Fibroblast of lung (primary cell): ENCODE measurements at regions not wholly inside any gene's neighbourhood (a gene's known extent, or its start where the extent isn't known, plus 50 kb on each side); places are given as distances from the start of the nearest gene placed in this dataset.
"Not testable (repeated sequence)": the region's sequence is repeated elsewhere in the genome, so short reads cannot be mapped to it uniquely, and the experiment has no call there.

Experiments used
- DNase-seq, 2 donors: peaks; one replicate each; pipeline versions ENCODE4 v3.0.0 to v3.0.0-alpha.2; 2010; ENCODE audit warnings: low read depth in 2 of 2
- H2AFZ ChIP-seq: 2 replicates; pipeline ENCODE4 v1.5.1; 2012; ENCODE audit warnings: low read length, control low read depth, inconsistent platforms
- H3K27ac ChIP-seq: 2 replicates; pipeline ENCODE4 v1.5.1; 2011; ENCODE audit warnings: low read length, control low read depth; ENCODE audit not compliant: insufficient read depth
- H3K27me3 ChIP-seq: 2 replicates; pipeline ENCODE4 v1.5.1; 2011; ENCODE audit warnings: mild to moderate bottlenecking, low read length; ENCODE audit not compliant: control insufficient read depth, insufficient read depth
- H3K36me3 ChIP-seq: 2 replicates; pipeline ENCODE4 v1.5.1; 2011; ENCODE audit warnings: low read length; ENCODE audit not compliant: control insufficient read depth, insufficient read depth
- H3K4me1 ChIP-seq: 2 replicates; pipeline ENCODE4 v1.5.1; 2011; ENCODE audit warnings: low read length; ENCODE audit not compliant: control insufficient read depth, insufficient read depth; ENCODE audit errors: extremely low read depth
- H3K4me2 ChIP-seq: 2 replicates; pipeline ENCODE4 v1.5.1; 2011; ENCODE audit warnings: low read length, control low read depth; ENCODE audit not compliant: insufficient read depth; ENCODE audit errors: extremely low read depth
- H3K4me3 ChIP-seq, 4 experiments: fragments of 200-600 bp in 1 of 4; sonication (generic) in 1 of 4; replicated peaks in 1 of 4; 2 replicates each; pipeline ENCODE4 v1.5.1; 2011 to 2016; ENCODE audit warnings: low read length in 4 of 4, low read depth in 3 of 4, mild to moderate bottlenecking in 3 of 4, control low read depth in 2 of 4, inconsistent platforms in 1 of 4, mixed read lengths in 1 of 4; ENCODE audit not compliant: insufficient read depth in 1 of 4; ENCODE audit errors: control extremely low read depth in 1 of 4
- H3K79me2 ChIP-seq: 2 replicates; pipeline ENCODE4 v1.5.1; 2012; ENCODE audit warnings: mild to moderate bottlenecking, low read length, inconsistent platforms; ENCODE audit not compliant: control insufficient read depth, insufficient read depth
- H3K9ac ChIP-seq: 2 replicates; pipeline ENCODE4 v1.5.1; 2011; ENCODE audit warnings: mild to moderate bottlenecking, low read length, control low read depth; ENCODE audit not compliant: insufficient read depth
- H3K9me3 ChIP-seq: 2 replicates; pipeline ENCODE4 v1.5.1; 2012; ENCODE audit warnings: low read depth, low read length; ENCODE audit not compliant: control insufficient read depth, insufficient read depth
- H4K20me1 ChIP-seq: 2 replicates; pipeline ENCODE4 v1.5.1; 2011; ENCODE audit warnings: low read length; ENCODE audit not compliant: control insufficient read depth, insufficient read depth; ENCODE audit errors: extremely low read depth
- CTCF ChIP-seq, 2 donors: IDR thresholded peaks in 1 of 2; conservative IDR thresholded peaks in 1 of 2; 1 replicate in 1 of 2; 2 replicates in 1 of 2; pipeline ENCODE4 v1.5.1; 2011 to 2012; ENCODE audit warnings: low read length in 2 of 2, control low read depth in 1 of 2, inconsistent platforms in 1 of 2, low read depth in 1 of 2, mild to moderate bottlenecking in 1 of 2
- EZH2 ChIP-seq: IDR thresholded peaks from 2 replicates; pipeline ENCODE4 v1.5.1; 2012; ENCODE audit warnings: low read length, control low read depth, mild to moderate bottlenecking; ENCODE audit errors: missing control alignments

- H2AFZ ChIP-seq = no peak overlapping the region
- H3K4me3 ChIP-seq = no peak overlapping the region
- TF ChIP-seq CTCF (conservative IDR thresholded peaks at IDR 0.05 in 1 of 2, IDR thresholded peaks at IDR 0.05 in 1 of 2; ENCODE audit: low read depth in 1 of 2, low read length in 2 of 2) (no peak), EZH2 (no peak)
- no peaks in the 10 kb centered on the region for H3K9me3 ChIP-seq
- no peaks in the 10 kb centered on the region for H3K36me3 ChIP-seq
- H4K20me1 ChIP-seq = no peaks in the 10 kb centered on the region
- H3K9ac ChIP-seq = no peak overlapping the region
- H3K4me2 ChIP-seq = no peak overlapping the region
- H3K27me3 ChIP-seq = no peaks in the 10 kb centered on the region
- no peaks in the 10 kb centered on the region for H3K79me2 ChIP-seq
- H3K27ac ChIP-seq = no peak overlapping the region
- H3K4me1 ChIP-seq = no peaks in the 10 kb centered on the region
- DNase-seq = no peak
These were observed 426.4 kb downstream of the PREX1 start for GRCh38 chr20:48401359-48401758.

- no peak for DNase-seq
- Histone ChIP-seq H3K79me2 (no peaks in the 10 kb centered on the region), H3K4me2 (no peak overlapping the region), H3K4me1 (no peaks in the 10 kb centered on the region), H3K9ac (no peak overlapping the region), H2AFZ (no peak overlapping the region), H4K20me1 (no peaks in the 10 kb centered on the region), H3K9me3 (no peaks in the 10 kb centered on the region), H3K27me3 (no peaks in the 10 kb centered on the region), H3K4me3 (no peak overlapping the region), H3K27ac (no peak overlapping the region), H3K36me3 (no peaks in the 10 kb centered on the region)
- TF ChIP-seq EZH2 = no peak
- no peak for TF ChIP-seq CTCF (conservative IDR thresholded peaks at IDR 0.05 in 1 of 2, IDR thresholded peaks at IDR 0.05 in 1 of 2; ENCODE audit: low read depth in 1 of 2, low read length in 2 of 2)
These were observed 427.8 kb downstream of the PREX1 start for GRCh38 chr20:48400009-48400408.

- no peak overlapping the region for H3K4me2 ChIP-seq
- H3K27ac ChIP-seq = no peak overlapping the region
- H3K9me3 ChIP-seq = no peaks in the 10 kb centered on the region
- no peaks in the 10 kb centered on the region for H3K27me3 ChIP-seq
- no peak overlapping the region for H2AFZ ChIP-seq
- H3K9ac ChIP-seq = no peak overlapping the region
- H3K79me2 ChIP-seq = no peaks in the 10 kb centered on the region
- H3K4me3 ChIP-seq = no peak overlapping the region
- DNase-seq = peak in 1 of 2 donors; percentile 7
- TF ChIP-seq CTCF (conservative IDR thresholded peaks at IDR 0.05 in 1 of 2, IDR thresholded peaks at IDR 0.05 in 1 of 2; ENCODE audit: low read depth in 1 of 2, low read length in 2 of 2) = no peak
- no peak for TF ChIP-seq EZH2
- H3K36me3 ChIP-seq = no peaks in the 10 kb centered on the region
- H4K20me1 ChIP-seq = no peaks in the 10 kb centered on the region
- H3K4me1 ChIP-seq = no peaks in the 10 kb centered on the region
These were observed 429.0 kb downstream of the PREX1 start for GRCh38 chr20:48398506-48399449.

GRCh38 chr20:48396981-48397861, 430.6 kb downstream of the PREX1 start:
- H3K4me3 ChIP-seq, H3K36me3 ChIP-seq, H3K4me2 ChIP-seq, H2AFZ ChIP-seq, H3K27ac ChIP-seq, H4K20me1 ChIP-seq, H3K9me3 ChIP-seq, H3K9ac ChIP-seq, H3K79me2 ChIP-seq, H3K27me3 ChIP-seq, H3K4me1 ChIP-seq: not testable (repeated sequence)
- DNase-seq = peak; percentile 5 to 43
